ENCODE measurements at regions not wholly inside any gene's neighbourhood (a gene's known extent, or its start where the extent isn't known, plus 50 kb on each side); places are given as distances from the start of the nearest gene placed in this dataset.
"Not testable (repeated sequence)": the region's sequence is repeated elsewhere in the genome, so short reads cannot be mapped to it uniquely, and the experiment has no call there.

- H3K4me3 ChIP-seq (ENCODE audit: low read length in 2 of 2); H3K27ac ChIP-seq (ENCODE audit: low read depth in 1 of 2, low read length in 1 of 2); H3K27me3 ChIP-seq (ENCODE audit: control insufficient read depth in 2 of 2, insufficient read depth in 1 of 2, low read length in 1 of 2); H3K9me3 ChIP-seq (ENCODE audit: control insufficient read depth in 2 of 2, insufficient read depth in 1 of 2, low read length in 1 of 2); DNase-seq (ENCODE audit: low read depth in 6 of 9, low spot score in 9 of 9); H3K36me3 ChIP-seq (ENCODE audit: control insufficient read depth in 2 of 2, insufficient read depth in 2 of 2, low read length in 1 of 2); H3K4me1 ChIP-seq (ENCODE audit: control insufficient read depth in 2 of 2, insufficient read depth in 2 of 2, low read length in 2 of 2): not testable (repeated sequence)
- WGBS, result 90% methylated on average over 4 of the region's 4 CpGs
Measured at GRCh38 chr7:150192541-150192940, 130.6 kb upstream of the LRRC61 start.

GRCh38 chr7:150193866-150194265, 129.3 kb upstream of the LRRC61 start:
- H3K4me1 ChIP-seq (ENCODE audit: control insufficient read depth in 2 of 2, insufficient read depth in 2 of 2, low read length in 2 of 2); H3K9me3 ChIP-seq (ENCODE audit: control insufficient read depth in 2 of 2, insufficient read depth in 1 of 2, low read length in 1 of 2); H3K4me3 ChIP-seq (ENCODE audit: low read length in 2 of 2); H3K27ac ChIP-seq (ENCODE audit: low read depth in 1 of 2, low read length in 1 of 2); H3K27me3 ChIP-seq (ENCODE audit: control insufficient read depth in 2 of 2, insufficient read depth in 1 of 2, low read length in 1 of 2); H3K36me3 ChIP-seq (ENCODE audit: control insufficient read depth in 2 of 2, insufficient read depth in 2 of 2, low read length in 1 of 2): not testable (repeated sequence)
- WGBS, result 3% methylated on average over 3 of the region's 3 CpGs
- DNase-seq (ENCODE audit: low read depth in 6 of 9, low spot score in 9 of 9), result peak in 4 of 9 donors; percentile 0 to 48 (median 4)
